Hepatocyte (in vitro differentiated cells): ENCODE measurements at regions not wholly inside any gene's neighbourhood (a gene's known extent, or its start where the extent isn't known, plus 50 kb on each side); places are given as distances from the start of the nearest gene placed in this dataset.
"Not testable (repeated sequence)": the region's sequence is repeated elsewhere in the genome, so short reads cannot be mapped to it uniquely, and the experiment has no call there.

Source experiments
- EZH2 ChIP-seq: fragments of 200-600 bp; sonication (generic); IDR thresholded peaks from 2 replicates; pipeline ENCODE4 v1.6.1; 2016; ENCODE audit warnings: antibody characterized with exemption, mild to moderate bottlenecking, borderline replicate concordance
- EZH2phosphoT487 ChIP-seq: fragments of 200-600 bp; sonication (generic); IDR thresholded peaks from one replicate; pipeline ENCODE4 v1.6.1; 2018; ENCODE audit warnings: antibody characterized with exemption, mild to moderate bottlenecking, low read depth, moderate library complexity; ENCODE audit not compliant: unreplicated experiment, severe bottlenecking
- TF ChIP-seq, protein P1 (sequence below): fragments of 200-600 bp; sonication (generic); IDR thresholded peaks from 2 replicates; pipeline ENCODE4 v1.5.1; 2016; ENCODE audit warnings: antibody characterized with exemption, mild to moderate bottlenecking; ENCODE audit not compliant: poor library complexity

DNA sequence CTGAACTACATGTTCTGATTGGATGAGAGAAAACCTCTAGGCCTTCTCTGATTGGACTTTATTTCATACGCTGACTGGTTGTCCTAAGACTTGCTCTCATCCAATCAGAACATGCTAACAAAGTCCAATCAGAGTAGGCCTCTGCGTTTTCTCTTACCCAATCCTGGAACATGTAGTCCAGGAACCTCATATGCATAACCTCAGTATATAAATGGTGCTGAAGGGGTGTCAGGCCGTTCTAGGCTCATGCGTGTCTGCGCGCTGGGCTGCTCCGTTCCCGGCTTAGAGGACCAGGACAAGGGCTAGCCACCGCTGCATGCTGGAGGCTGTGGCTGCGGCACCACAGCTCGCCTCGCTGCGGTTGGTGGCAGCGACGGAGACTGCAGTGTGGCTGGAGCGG, 68.3 kb upstream of the THOC3 start:
- TF ChIP-seq, protein P1, sequence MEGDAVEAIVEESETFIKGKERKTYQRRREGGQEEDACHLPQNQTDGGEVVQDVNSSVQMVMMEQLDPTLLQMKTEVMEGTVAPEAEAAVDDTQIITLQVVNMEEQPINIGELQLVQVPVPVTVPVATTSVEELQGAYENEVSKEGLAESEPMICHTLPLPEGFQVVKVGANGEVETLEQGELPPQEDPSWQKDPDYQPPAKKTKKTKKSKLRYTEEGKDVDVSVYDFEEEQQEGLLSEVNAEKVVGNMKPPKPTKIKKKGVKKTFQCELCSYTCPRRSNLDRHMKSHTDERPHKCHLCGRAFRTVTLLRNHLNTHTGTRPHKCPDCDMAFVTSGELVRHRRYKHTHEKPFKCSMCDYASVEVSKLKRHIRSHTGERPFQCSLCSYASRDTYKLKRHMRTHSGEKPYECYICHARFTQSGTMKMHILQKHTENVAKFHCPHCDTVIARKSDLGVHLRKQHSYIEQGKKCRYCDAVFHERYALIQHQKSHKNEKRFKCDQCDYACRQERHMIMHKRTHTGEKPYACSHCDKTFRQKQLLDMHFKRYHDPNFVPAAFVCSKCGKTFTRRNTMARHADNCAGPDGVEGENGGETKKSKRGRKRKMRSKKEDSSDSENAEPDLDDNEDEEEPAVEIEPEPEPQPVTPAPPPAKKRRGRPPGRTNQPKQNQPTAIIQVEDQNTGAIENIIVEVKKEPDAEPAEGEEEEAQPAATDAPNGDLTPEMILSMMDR, result not testable (repeated sequence)
- not testable (repeated sequence) for TF ChIP-seq EZH2phosphoT487, EZH2
